A673 (cell line): ENCODE measurements at regions not wholly inside any gene's neighbourhood (a gene's known extent, or its start where the extent isn't known, plus 50 kb on each side); places are given as distances from the start of the nearest gene placed in this dataset.

Experiments used
- CTCF ChIP-seq: fragments of 300-800, 200-600 bp; sonication (generic); conservative IDR thresholded peaks from 2 replicates; pipeline ENCODE4 v1.5.1; 2017; ENCODE audit warnings: low read depth, mild to moderate bottlenecking, antibody characterized with exemption, low read length, moderate library complexity, mixed read lengths
- EZH2 ChIP-seq: fragments of 200-600 bp; sonication (generic); IDR thresholded peaks from 2 replicates; pipeline ENCODE4 v1.6.1; 2017; ENCODE audit warnings: borderline replicate concordance, low read depth, mild to moderate bottlenecking, mixed read lengths, antibody characterized with exemption, low read length; ENCODE audit not compliant: poor library complexity, severe bottlenecking

GRCh38 chr10:16001581-16001980 lies 141.3 kb upstream of the MINDY3 start:
- TF ChIP-seq CTCF: no peak
- no peak for TF ChIP-seq EZH2
